Smooth muscle cell (in vitro differentiated cells): ENCODE measurements at regions not wholly inside any gene's neighbourhood (a gene's known extent, or its start where the extent isn't known, plus 50 kb on each side); places are given as distances from the start of the nearest gene placed in this dataset.

ENCODE experiments used
- DNase-seq: peaks from one replicate; lab custom pipeline; 2025; ENCODE audit not compliant: unreplicated experiment; lab: John Stamatoyannopoulos, UW
- H2AFZ ChIP-seq: fragments of 200-600 bp; sonication (generic); 2 replicates; pipeline ENCODE4 v1.6.0; 2016; ENCODE audit warnings: antibody characterized with exemption, low read depth, mild to moderate bottlenecking
- H3F3A ChIP-seq: fragments of 200-600 bp; sonication (generic); 2 replicates; pipeline ENCODE4 v1.6.0; 2017; ENCODE audit warnings: antibody characterized with exemption, low read depth
- H3K27ac ChIP-seq: fragments of 200-600 bp; sonication (generic); 2 replicates; pipeline ENCODE4 v1.5.1; 2016; ENCODE audit warnings: low read depth, mild to moderate bottlenecking
- H3K27me3 ChIP-seq: fragments of 200-600 bp; sonication (generic); 2 replicates; pipeline ENCODE4 v1.6.1; 2016; ENCODE audit warnings: low read depth, mild to moderate bottlenecking
- H3K36me3 ChIP-seq: fragments of 200-600 bp; sonication (generic); 2 replicates; pipeline ENCODE4 v1.5.1; 2016; ENCODE audit warnings: low read depth
- H3K4me1 ChIP-seq: fragments of 200-600 bp; sonication (generic); 2 replicates; pipeline ENCODE4 v1.5.1; 2016; ENCODE audit warnings: low read depth
- H3K4me2 ChIP-seq: fragments of 200-600 bp; sonication (generic); 2 replicates; pipeline ENCODE4 v1.6.0; 2016; ENCODE audit warnings: mild to moderate bottlenecking
- H3K4me3 ChIP-seq: fragments of 200-600 bp; sonication (generic); 2 replicates; pipeline ENCODE4 v1.5.1; 2016; ENCODE audit warnings: mild to moderate bottlenecking
- H3K79me2 ChIP-seq: fragments of 200-600 bp; sonication (generic); 2 replicates; pipeline ENCODE4 v1.6.0; 2016; ENCODE audit warnings: low read depth, mild to moderate bottlenecking
- H3K9ac ChIP-seq: fragments of 200-600 bp; sonication (generic); 2 replicates; pipeline ENCODE4 v1.6.0; 2016; ENCODE audit warnings: low read depth
- H3K9me3 ChIP-seq: fragments of 200-600 bp; sonication (generic); replicated peaks from 2 replicates; pipeline ENCODE4 v1.5.1; 2016; ENCODE audit warnings: low read depth
- H4K20me1 ChIP-seq: fragments of 200-600 bp; sonication (generic); 2 replicates; pipeline ENCODE4 v1.6.0; 2016; ENCODE audit warnings: low read depth
- WGBS: methylation state at CpG from one replicate; pipeline ENCODE4 v1.1.7; 2016; ENCODE audit warnings: low lambda C conversion rate; 5-methylcytosine and 5-hydroxymethylcytosine counted together
- TF ChIP-seq, protein P1 (sequence below): fragments of 200-600 bp; sonication (generic); IDR thresholded peaks from 2 replicates; pipeline ENCODE4 v1.5.1; 2017; ENCODE audit warnings: borderline replicate concordance, mild to moderate bottlenecking, antibody characterized with exemption; ENCODE audit not compliant: insufficient read depth, poor library complexity, severe bottlenecking

DNA sequence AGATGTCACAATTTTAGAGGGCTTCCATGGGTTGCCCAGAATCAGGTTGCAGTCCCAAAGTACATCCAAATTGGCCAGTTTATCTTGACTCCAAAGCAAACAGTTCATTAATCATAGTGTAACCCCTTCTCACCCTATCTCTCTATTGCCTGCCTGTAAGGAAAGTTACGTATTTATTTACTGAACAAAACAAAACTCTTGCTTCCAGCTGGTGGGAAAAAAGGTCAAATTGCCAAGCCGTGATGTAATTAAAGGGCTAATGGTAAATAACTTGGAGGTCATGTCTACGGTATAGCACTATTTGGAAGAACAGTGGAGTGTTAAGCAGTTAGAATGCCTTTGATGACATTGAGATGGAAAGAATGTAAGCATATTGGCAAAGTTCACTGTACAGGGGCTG, 214.0 kb downstream of the DLEU7 start:
- Histone ChIP-seq H3K4me2 (no peak overlapping the region), H2AFZ (no peak overlapping the region), H3K36me3 (no peaks in the 10 kb centered on the region), H3K4me3 (no peak overlapping the region), H3K27me3 (no peaks in the 10 kb centered on the region), H4K20me1 (no peaks in the 10 kb centered on the region), H3F3A (no peaks in the 10 kb centered on the region), H3K27ac (no peak overlapping the region), H3K9ac (no peak overlapping the region), H3K9me3 (no peaks in the 10 kb centered on the region), H3K79me2 (no peaks in the 10 kb centered on the region), H3K4me1 (peaks cover 2% of the 10 kb centered on the region)
- WGBS: 77% methylated on average over 3 of the region's 3 CpGs
- TF ChIP-seq, protein P1, sequence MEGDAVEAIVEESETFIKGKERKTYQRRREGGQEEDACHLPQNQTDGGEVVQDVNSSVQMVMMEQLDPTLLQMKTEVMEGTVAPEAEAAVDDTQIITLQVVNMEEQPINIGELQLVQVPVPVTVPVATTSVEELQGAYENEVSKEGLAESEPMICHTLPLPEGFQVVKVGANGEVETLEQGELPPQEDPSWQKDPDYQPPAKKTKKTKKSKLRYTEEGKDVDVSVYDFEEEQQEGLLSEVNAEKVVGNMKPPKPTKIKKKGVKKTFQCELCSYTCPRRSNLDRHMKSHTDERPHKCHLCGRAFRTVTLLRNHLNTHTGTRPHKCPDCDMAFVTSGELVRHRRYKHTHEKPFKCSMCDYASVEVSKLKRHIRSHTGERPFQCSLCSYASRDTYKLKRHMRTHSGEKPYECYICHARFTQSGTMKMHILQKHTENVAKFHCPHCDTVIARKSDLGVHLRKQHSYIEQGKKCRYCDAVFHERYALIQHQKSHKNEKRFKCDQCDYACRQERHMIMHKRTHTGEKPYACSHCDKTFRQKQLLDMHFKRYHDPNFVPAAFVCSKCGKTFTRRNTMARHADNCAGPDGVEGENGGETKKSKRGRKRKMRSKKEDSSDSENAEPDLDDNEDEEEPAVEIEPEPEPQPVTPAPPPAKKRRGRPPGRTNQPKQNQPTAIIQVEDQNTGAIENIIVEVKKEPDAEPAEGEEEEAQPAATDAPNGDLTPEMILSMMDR: no peak
- no peak for DNase-seq

DNA sequence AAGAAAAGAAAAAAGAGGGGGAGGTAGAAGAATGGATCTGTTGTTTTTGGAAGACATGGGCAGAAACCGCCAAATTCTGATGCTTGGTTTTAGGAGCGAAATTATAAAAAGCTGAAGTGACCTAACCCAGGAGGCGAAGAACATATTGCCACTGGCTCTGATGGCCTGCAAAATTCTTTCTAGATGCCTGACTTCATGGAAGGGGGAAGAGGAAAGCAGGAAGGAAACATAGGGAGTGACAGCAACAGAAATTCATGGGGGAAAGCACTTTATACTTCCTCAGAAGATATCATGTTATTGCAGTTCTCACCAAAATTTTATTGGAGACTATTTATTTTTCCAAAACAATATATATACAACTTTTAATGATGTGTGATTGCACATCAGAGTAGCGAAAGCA, 213.5 kb downstream of the DLEU7 start:
- Histone ChIP-seq H3K79me2 (no peaks in the 10 kb centered on the region), H2AFZ (no peak overlapping the region), H3K27me3 (no peaks in the 10 kb centered on the region), H3K4me1 (peaks cover 2% of the 10 kb centered on the region), H3K36me3 (no peaks in the 10 kb centered on the region), H3K4me3 (no peak overlapping the region), H3K27ac (no peak overlapping the region), H3F3A (no peaks in the 10 kb centered on the region), H3K9ac (no peak overlapping the region), H3K9me3 (no peaks in the 10 kb centered on the region), H3K4me2 (no peak overlapping the region), H4K20me1 (no peaks in the 10 kb centered on the region)
- WGBS: 98% methylated on average over 4 of the region's 4 CpGs
- TF ChIP-seq, protein P1: no peak
- DNase-seq: no peak

DNA sequence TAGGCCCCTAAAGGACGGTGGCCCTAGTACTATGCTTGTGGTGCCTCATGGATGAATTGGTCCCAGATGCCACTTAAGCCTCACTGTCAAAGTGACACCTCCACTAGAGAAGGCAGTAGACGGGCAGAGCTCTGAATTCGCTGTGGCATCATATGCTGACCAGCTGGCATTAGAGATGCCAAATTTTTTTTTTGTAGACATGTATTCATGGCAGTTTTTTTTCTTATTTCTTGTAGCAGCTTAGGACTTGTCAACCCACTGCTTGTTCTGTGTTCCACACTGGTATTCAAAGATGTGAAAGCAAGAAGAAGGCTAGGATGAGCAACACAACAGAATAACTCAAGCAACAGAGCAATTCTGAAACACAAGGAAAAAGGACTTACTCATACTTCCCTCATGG, 212.5 kb downstream of the DLEU7 start:
- Histone ChIP-seq H3K4me1 (peaks cover 7% of the 10 kb centered on the region), H3K27me3 (no peaks in the 10 kb centered on the region), H3K79me2 (no peaks in the 10 kb centered on the region), H3K9me3 (no peaks in the 10 kb centered on the region), H2AFZ (no peak overlapping the region), H3K9ac (no peak overlapping the region), H3K36me3 (no peaks in the 10 kb centered on the region), H3K4me2 (no peak overlapping the region), H4K20me1 (no peaks in the 10 kb centered on the region), H3F3A (no peaks in the 10 kb centered on the region), H3K4me3 (no peak overlapping the region), H3K27ac (no peak overlapping the region)
- 91% methylated on average over 3 of the region's 3 CpGs for WGBS
- TF ChIP-seq, protein P1: no peak
- DNase-seq: no peak

DNA sequence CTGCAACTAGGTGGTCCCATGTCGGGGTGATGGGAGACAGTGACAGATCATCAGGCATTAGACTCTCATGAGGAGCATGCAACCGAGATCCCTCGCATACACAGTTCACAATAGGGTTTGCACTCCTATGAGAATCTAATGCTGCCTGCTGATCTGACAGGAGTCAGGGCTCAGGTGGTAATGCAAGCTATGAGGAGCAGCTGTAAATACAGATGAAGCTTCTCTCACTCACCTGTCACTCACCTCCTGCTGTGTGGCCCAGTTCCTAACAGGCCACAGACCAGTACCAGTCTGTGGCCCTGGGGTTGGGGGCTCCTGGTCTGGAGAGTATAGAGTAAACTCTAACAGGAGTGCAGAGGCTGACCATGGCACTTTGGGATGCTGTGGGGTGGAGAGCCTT, 209.2 kb downstream of the DLEU7 start:
- Histone ChIP-seq H3K9ac (no peak overlapping the region), H3K27ac (no peak overlapping the region), H3K9me3 (no peaks in the 10 kb centered on the region), H3K36me3 (no peaks in the 10 kb centered on the region), H3K4me1 (peaks cover 5% of the 10 kb centered on the region), H3F3A (no peaks in the 10 kb centered on the region), H3K79me2 (no peaks in the 10 kb centered on the region), H3K4me2 (no peak overlapping the region), H4K20me1 (no peaks in the 10 kb centered on the region), H2AFZ (no peak overlapping the region), H3K4me3 (no peak overlapping the region), H3K27me3 (no peaks in the 10 kb centered on the region)
- TF ChIP-seq, protein P1: no peak
- no peak for DNase-seq
- 95% methylated on average over 3 of the region's 3 CpGs for WGBS
